ENCODE measurements at regions not wholly inside any gene's neighbourhood (a gene's known extent, or its start where the extent isn't known, plus 50 kb on each side); places are given as distances from the start of the nearest gene placed in this dataset.
"Not testable (repeated sequence)": the region's sequence is repeated elsewhere in the genome, so short reads cannot be mapped to it uniquely, and the experiment has no call there.

GRCh38 chr12:20160899-20161298, 207.4 kb upstream of the PDE3A start:
- DNase-seq = not testable (repeated sequence)

- DNase-seq = no peak
Observed at GRCh38 chr12:20174528-20175175, 193.7 kb upstream of the PDE3A start.

DNA sequence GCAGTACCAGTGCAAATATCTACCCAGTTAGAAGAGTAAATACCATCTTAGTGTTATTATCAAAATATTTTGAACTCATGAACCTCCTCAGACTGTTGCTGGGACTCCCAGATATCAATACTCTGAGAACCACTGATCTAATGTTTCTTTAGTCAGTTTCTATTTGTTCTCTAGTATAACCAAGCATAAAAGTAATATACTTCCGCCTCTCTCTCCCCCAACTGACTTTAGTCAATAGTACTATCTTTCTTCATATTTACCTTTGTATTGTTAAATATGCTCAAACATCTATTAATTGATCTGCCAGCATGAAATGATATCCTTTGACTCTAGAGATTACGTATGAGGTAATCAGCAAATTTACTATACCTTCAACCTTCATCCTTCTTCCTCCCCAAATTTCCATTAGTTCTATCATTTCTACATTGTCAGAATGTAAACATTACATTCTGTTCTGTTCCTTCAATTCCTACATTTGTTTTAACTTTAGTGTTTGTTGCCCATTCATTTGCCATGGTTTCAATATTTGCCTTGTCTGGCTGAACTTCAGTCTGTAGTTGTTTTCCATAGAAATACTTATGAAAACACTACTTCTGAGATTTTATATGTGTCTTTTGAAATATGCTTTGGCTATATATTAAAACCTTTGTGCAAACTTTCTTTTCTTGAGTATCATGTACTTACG, 192.5 kb upstream of the PDE3A start:
- DNase-seq = no peak

- no peak for DNase-seq
Observed at GRCh38 chr12:20181416-20182180, 186.7 kb upstream of the PDE3A start.

DNA sequence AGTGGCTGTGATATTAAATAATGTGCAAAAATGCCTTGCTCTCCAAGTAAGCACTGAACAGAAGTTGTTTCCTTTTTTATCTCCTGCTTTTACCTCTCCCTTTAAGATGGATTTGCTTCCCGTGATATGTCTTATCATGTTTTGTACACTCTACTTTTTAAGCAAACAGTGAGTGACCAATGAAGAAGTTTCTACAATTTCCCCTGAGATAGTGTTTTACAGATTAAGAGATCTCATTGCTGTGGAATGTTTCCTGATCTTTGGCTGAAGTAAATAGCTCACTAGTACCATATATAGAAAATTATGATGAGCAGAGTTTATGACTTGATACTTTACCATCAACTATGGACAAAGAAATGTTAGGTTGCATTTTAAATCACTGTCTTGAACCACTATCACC, 184.8 kb upstream of the PDE3A start:
- no peak for DNase-seq

DNA sequence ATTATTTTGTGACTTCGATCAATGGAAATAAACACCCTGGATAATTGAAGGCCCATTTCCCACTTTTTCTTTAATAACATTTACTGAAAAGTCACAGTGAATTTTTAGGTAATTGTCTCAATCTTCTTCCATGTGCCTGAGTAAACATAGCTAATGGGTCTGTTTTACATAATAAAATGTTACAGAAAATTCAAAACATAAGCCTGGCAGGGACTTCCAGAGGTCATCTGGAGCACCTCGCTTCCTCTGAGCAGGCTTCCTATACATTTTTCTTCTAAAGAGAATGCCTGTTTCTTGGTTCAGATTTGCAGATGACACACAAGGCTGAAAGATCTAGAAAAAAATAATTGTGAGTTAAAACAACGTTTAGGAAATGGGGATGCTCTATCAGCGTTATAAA, 183.8 kb upstream of the PDE3A start:
- DNase-seq = no peak

- DNase-seq = no peak
Observed at GRCh38 chr12:20187456-20187855, 180.9 kb upstream of the PDE3A start.

GRCh38 chr12:20188930-20189653, 179.2 kb upstream of the PDE3A start:
- no peak for DNase-seq

DNA sequence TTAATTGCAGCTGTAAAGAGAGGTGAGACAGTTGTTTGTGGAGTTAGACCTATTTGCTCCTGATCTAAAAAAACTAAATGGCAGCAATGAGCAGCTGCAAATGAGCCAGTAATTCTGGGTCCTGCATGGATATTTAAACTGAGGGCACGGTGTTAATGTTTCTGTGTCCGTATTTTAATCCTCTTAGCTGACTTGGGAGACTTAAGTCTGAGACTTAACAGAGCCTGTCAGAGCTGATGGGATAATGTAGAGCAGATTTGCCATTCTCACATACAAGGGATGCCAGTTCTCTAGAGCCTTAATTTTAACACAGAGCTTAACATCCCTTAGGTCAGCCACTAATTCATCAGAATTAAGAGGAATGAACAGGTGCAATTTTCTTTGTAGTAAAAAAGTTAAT, 178.6 kb upstream of the PDE3A start:
- DNase-seq = no peak

GRCh38 chr12:20194171-20194570, 174.2 kb upstream of the PDE3A start:
- no peak for DNase-seq

GRCh38 chr12:20196767-20197166, 171.6 kb upstream of the PDE3A start:
- DNase-seq = no peak

DNA sequence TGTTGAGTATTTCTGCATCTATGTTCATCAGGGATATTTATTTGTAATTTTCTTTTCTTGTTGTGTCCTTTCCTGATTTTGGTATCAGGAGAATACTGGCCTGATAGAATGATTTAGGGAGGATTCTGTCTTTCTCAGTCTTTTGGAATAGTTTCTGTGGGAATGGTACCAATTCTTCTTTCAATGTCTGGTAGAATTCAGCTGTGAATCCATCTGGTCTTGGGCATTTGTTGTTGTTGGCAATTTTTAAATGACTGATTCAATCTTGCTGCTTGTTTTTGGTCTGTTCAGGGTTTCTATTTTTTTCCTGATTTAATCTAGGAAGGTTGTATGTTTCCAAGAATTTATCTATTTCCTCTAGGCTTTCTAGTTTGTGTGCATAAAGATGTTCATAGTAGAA, 170.9 kb upstream of the PDE3A start:
- no peak for DNase-seq

DNA sequence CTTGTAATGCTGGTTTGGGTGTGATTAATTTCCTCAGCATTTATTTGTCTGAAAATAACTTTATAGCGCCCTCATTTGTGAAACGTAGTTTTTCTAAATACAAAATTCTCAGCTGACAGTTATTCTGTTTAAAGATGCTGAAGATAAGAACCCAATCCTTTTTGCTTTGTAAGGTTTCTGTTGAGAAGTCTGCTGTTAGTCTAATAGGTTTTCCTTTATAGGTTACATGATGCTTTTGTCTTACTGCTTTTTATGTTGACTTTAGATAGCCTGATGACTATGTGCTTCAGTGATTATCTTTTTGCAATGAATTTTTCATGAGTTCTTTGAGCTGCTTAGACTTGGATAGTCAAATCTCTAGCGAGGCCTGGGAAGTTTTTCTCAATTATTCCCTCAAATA, 168.6 kb upstream of the PDE3A start:
- no peak for DNase-seq

GRCh38 chr12:20201733-20202132, 166.6 kb upstream of the PDE3A start:
- no peak for DNase-seq

- DNase-seq = no peak
Observed at GRCh38 chr12:20205854-20206253, 162.5 kb upstream of the PDE3A start.

- DNase-seq = no peak
Observed at GRCh38 chr12:20206410-20206809, 161.9 kb upstream of the PDE3A start.

DNA sequence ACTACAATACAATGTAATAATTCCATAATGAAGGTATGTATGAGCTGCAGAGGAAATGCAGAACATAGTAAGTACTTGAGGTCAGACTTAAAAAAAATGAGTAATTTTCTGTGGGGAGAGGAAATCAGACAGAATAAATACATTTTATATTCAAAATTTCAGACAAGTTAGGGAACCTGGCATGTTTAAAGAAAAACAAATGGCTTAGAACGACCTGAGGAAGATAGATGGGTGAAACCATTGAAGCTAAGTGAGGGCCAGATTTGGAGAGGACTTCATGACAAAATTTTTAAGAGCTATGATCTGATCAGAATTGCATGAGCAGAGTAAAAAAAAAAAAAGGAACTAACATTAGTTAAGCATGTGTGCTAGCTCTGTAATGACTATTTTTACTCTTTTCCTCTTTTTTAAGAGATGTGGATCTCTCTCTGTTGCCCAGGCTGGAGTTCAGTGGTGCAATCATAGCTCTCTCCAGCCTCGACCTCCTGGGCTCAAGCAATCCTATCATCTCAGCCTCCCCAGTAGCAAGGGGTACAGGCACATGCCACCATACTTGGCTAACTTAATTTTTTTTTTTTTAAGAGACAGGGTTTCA, 157.6 kb upstream of the PDE3A start:
- DNase-seq = no peak

DNA sequence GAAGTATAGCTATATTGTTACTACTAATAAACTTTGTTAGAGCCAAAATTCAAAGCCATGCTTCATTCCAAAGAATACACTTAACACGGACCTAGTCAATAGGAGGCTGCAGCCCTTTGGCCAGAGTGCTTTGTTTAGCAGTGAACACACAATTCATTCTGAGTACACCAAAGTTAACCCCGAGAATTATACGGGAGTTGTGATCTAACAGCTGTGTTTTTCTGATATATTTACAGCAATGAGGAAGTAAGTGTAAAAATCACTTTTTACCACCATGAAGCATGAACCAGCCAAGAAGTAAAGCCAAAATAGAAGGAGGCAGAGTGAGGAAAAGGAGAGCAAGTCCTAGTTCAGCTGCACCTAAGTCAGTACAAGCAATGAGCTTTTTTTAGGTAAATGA, 156.8 kb upstream of the PDE3A start:
- DNase-seq = no peak

- no peak for DNase-seq
Observed at GRCh38 chr12:20211981-20212421, 156.3 kb upstream of the PDE3A start.

- DNase-seq = no peak
Observed at GRCh38 chr12:20212658-20213555, 155.4 kb upstream of the PDE3A start.

DNA sequence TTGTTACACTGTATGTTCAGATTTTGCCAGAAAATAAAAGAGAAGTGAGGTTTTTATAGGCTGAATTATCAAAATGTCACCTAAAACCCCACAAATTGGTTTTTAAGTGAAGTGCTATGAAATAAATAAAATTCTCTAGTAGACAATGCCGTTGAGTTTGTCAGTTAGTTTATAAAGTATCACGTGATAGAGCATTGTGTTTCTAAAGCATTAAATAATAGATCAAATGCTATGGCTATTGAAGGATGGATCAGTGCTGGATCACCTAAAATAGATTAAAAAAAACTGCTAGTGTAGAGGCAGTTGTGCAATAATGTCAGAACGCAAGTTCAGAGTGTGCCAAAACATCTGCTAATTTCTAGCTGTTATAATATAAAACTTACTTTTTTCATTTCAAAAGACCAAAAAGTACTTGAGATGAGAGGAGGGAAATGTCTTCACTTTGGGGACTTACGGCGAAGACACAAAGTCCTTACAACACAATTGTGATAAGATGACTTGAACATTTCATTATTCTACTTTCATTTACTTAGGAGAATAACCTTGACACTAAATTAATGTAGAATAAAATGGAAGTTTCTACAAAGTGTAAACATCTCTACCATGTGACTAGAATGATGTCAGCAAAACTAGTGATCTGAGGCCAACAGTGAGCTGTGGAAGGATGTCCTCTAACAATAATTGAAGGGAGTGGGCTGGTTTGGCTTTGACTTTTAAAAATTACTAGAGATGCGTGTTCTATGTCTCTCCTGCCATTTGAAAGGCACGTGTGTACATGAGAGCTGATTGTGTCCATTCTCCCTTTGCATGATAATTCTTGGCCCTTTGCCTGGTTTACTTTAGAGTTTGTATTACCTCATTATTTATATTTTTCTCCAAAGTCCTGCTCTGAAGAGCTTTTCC, 154.4 kb upstream of the PDE3A start:
- DNase-seq = no peak
